GM10248 (cell line): ENCODE measurements at regions not wholly inside any gene's neighbourhood (a gene's known extent, or its start where the extent isn't known, plus 50 kb on each side); places are given as distances from the start of the nearest gene placed in this dataset.
"Not testable (repeated sequence)": the region's sequence is repeated elsewhere in the genome, so short reads cannot be mapped to it uniquely, and the experiment has no call there.

Source experiments
- CTCF ChIA-PET: fragments of 300-600 bp; sonication (Branson Sonifier 250); formaldehyde crosslinking; extraction: SDS; loops from one replicate; lab custom pipeline; 2021; ENCODE audit warnings: antibody characterized with exemption; lab: Yijun Ruan, JAX
- POLR2A ChIA-PET: fragments of 350-650 bp; sonication (Branson Sonifier 250); formaldehyde crosslinking; extraction: SDS; loops from one replicate; lab custom pipeline; 2020; ENCODE audit warnings: antibody characterized with exemption; lab: Yijun Ruan, JAX
- DNase-seq: peaks from one replicate; pipeline ENCODE4 v3.0.0; 2012; ENCODE audit errors: extremely low spot score
- CTCF ChIP-seq: IDR thresholded peaks from 2 replicates; pipeline ENCODE4 v1.5.1; 2012; ENCODE audit warnings: mild to moderate bottlenecking, low read depth; ENCODE audit errors: extremely low read depth, missing control alignments, control extremely low read depth

- TF ChIP-seq CTCF = no peak
- ChIA-PET POLR2A (no interaction called here), CTCF (no interaction called here)
- no peak for DNase-seq
These were observed 86.5 kb upstream of the RGS1 start for GRCh38 chr1:192489047-192489446.

GRCh38 chr1:192489748-192490147 is 85.8 kb upstream of the RGS1 start:
- ChIA-PET CTCF (interaction anchor here (0.8 to 2.5 kb wide), 4 partner anchors 12 to 119 kb away, joined by 3 to 11 read pairs (median 6); no protein-coding TSS in a partner anchor), POLR2A (no interaction called here)
- TF ChIP-seq CTCF = no peak
- DNase-seq = no peak

GRCh38 chr1:192491804-192492554 is 83.6 kb upstream of the RGS1 start:
- CTCF ChIA-PET = interaction anchor here (1.0 to 2.5 kb wide), 6 partner anchors 15 to 117 kb away, joined by 3 to 11 read pairs (median 4); no protein-coding TSS in a partner anchor
- TF ChIP-seq CTCF = no peak
- POLR2A ChIA-PET = no interaction called here

GRCh38 chr1:192493584-192493983 is 82.0 kb upstream of the RGS1 start:
- CTCF ChIA-PET = interaction anchor here (1.0 kb wide), 1 partner anchor 84 kb away, joined by 3 read pairs; no protein-coding TSS in a partner anchor
- no peak for DNase-seq
- TF ChIP-seq CTCF = no peak
- POLR2A ChIA-PET = no interaction called here

More at GRCh38 chr1:192491804-192492554, 83.6 kb upstream of the RGS1 start:
- DNase-seq = no peak

- ChIA-PET POLR2A (no interaction called here), CTCF (interaction anchor here (2.0 kb wide), 1 partner anchor 32 kb away, joined by 6 read pairs; no protein-coding TSS in a partner anchor)
- no peak for TF ChIP-seq CTCF
- no peak for DNase-seq
These were observed 79.1 kb upstream of the RGS1 start for GRCh38 chr1:192496369-192497056.

- ChIA-PET CTCF (interaction anchor here (1.3 kb wide), 1 partner anchor 10 kb away, joined by 3 read pairs; no protein-coding TSS in a partner anchor), POLR2A (no interaction called here)
- no peak for TF ChIP-seq CTCF
- DNase-seq = no peak
These were observed 78.3 kb upstream of the RGS1 start for GRCh38 chr1:192497214-192497794.

GRCh38 chr1:192498092-192498491 is 77.5 kb upstream of the RGS1 start:
- CTCF ChIA-PET = interaction anchor here (1.3 kb wide), 2 partner anchors 11 to 111 kb away, joined by 3 to 4 read pairs; no protein-coding TSS in a partner anchor
- DNase-seq, POLR2A ChIA-PET: not testable (repeated sequence)

GRCh38 chr1:192499061-192499581 is 76.5 kb upstream of the RGS1 start:
- DNase-seq, POLR2A ChIA-PET: not testable (repeated sequence)
- CTCF ChIA-PET = interaction anchor here (0.6 to 1.4 kb wide), 3 partner anchors 13 to 110 kb away, joined by 3 to 4 read pairs (median 3); no protein-coding TSS in a partner anchor

- POLR2A ChIA-PET, DNase-seq, CTCF ChIA-PET: not testable (repeated sequence)
These were observed 75.0 kb upstream of the RGS1 start for GRCh38 chr1:192500541-192500940.
